ENCODE measurements at regions not wholly inside any gene's neighbourhood (a gene's known extent, or its start where the extent isn't known, plus 50 kb on each side); places are given as distances from the start of the nearest gene placed in this dataset.

DNA sequence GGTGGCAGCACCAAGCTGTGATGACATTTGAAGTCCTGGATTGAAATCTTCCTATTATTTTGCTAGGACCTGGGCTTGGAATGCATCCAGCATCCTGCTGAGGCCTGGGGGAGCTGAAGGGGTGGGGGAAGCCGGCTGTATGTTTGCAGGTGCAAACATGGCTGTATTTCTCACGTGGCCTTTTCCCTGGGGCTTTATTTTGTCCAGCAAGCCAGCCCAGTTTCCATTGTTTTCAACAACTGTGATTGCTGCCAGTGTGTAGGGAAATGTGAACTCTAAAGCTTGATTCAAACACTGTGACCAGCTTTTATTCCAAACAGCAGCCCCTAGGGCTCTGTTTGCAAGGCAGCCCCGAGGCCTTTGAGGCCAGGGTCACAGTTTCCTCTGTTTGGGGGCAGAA lies 683.0 kb downstream of the DHX35 start:
- Histone ChIP-seq H4K20me1 (ENCODE audit: insufficient read depth, low read length, poor library complexity, severe bottlenecking) (no peaks in the 10 kb centered on the region), H2AFZ (ENCODE audit: low read length) (no peak overlapping the region), H3K36me3 (ENCODE audit: insufficient read depth, low read length) (no peaks in the 10 kb centered on the region), H3K9me2 (replicated peaks; ENCODE audit: low read depth, low read length) (no peaks in the 10 kb centered on the region), H3K9ac (ENCODE audit: low read depth, low read length, poor library complexity, severe bottlenecking) (no peak overlapping the region), H3F3A (ENCODE audit: low read depth) (no peaks in the 10 kb centered on the region), H3K79me2 (ENCODE audit: insufficient read depth, low read length) (no peaks in the 10 kb centered on the region), H3K4me2 (ENCODE audit: low read depth, low read length, poor library complexity, severe bottlenecking) (no peak overlapping the region), H3K9me3 (ENCODE audit: insufficient read depth, low read depth, low read length) (no peaks in the 10 kb centered on the region), H3K27me3 (ENCODE audit: insufficient read depth, low read length, poor library complexity, severe bottlenecking) (no peaks in the 10 kb centered on the region), H3K4me1 (ENCODE audit: insufficient read depth, low read length, poor library complexity, severe bottlenecking) (no peaks in the 10 kb centered on the region), H3K4me3 (ENCODE audit: low read length, poor library complexity, severe bottlenecking) (no peak overlapping the region)
- no peak for TF ChIP-seq EZH2phosphoT487 (IDR thresholded peaks at IDR 0.05; ENCODE audit: borderline replicate concordance)
- TF ChIP-seq, protein P1, sequence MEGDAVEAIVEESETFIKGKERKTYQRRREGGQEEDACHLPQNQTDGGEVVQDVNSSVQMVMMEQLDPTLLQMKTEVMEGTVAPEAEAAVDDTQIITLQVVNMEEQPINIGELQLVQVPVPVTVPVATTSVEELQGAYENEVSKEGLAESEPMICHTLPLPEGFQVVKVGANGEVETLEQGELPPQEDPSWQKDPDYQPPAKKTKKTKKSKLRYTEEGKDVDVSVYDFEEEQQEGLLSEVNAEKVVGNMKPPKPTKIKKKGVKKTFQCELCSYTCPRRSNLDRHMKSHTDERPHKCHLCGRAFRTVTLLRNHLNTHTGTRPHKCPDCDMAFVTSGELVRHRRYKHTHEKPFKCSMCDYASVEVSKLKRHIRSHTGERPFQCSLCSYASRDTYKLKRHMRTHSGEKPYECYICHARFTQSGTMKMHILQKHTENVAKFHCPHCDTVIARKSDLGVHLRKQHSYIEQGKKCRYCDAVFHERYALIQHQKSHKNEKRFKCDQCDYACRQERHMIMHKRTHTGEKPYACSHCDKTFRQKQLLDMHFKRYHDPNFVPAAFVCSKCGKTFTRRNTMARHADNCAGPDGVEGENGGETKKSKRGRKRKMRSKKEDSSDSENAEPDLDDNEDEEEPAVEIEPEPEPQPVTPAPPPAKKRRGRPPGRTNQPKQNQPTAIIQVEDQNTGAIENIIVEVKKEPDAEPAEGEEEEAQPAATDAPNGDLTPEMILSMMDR (conservative IDR thresholded peaks at IDR 0.05; ENCODE audit: low read length), result no peak

DNA sequence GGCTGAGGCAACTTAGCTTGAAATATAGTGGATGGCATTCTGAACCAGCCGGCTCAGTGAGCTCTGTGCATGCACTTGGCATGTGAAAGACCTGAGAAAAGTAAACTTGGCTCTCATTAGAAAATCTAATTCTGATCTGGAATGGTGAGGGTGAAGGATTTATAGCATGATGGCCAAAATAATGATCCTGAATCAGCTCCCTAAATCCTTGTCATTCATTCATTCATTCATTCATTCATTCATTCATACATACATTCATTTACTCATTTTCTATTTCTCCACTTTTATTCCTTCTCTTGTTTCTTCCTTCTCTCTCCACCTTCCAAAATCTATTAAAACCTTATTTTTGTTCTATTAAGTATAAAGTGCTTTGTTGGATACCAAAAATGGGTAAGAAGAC lies 681.1 kb downstream of the DHX35 start:
- no peaks in the 10 kb centered on the region for H3K9me3 ChIP-seq (ENCODE audit: insufficient read depth, low read depth, low read length)
- H3K79me2 ChIP-seq (ENCODE audit: insufficient read depth, low read length), result no peaks in the 10 kb centered on the region
- H3K4me2 ChIP-seq (ENCODE audit: low read depth, low read length, poor library complexity, severe bottlenecking), result no peak overlapping the region
- H3K4me1 ChIP-seq (ENCODE audit: insufficient read depth, low read length, poor library complexity, severe bottlenecking), result no peaks in the 10 kb centered on the region
- H3K36me3 ChIP-seq (ENCODE audit: insufficient read depth, low read length), result no peaks in the 10 kb centered on the region
- H3K9me2 ChIP-seq (replicated peaks; ENCODE audit: low read depth, low read length), result no peaks in the 10 kb centered on the region
- H3F3A ChIP-seq (ENCODE audit: low read depth), result no peaks in the 10 kb centered on the region
- H3K9ac ChIP-seq (ENCODE audit: low read depth, low read length, poor library complexity, severe bottlenecking), result no peak overlapping the region
- H3K27me3 ChIP-seq (ENCODE audit: insufficient read depth, low read length, poor library complexity, severe bottlenecking), result no peaks in the 10 kb centered on the region
- H3K4me3 ChIP-seq (ENCODE audit: low read length, poor library complexity, severe bottlenecking), result no peak overlapping the region
- no peak overlapping the region for H2AFZ ChIP-seq (ENCODE audit: low read length)
- TF ChIP-seq, protein P1 (conservative IDR thresholded peaks at IDR 0.05; ENCODE audit: low read length), result no peak
- no peak for TF ChIP-seq EZH2phosphoT487 (IDR thresholded peaks at IDR 0.05; ENCODE audit: borderline replicate concordance)
- no peaks in the 10 kb centered on the region for H4K20me1 ChIP-seq (ENCODE audit: insufficient read depth, low read length, poor library complexity, severe bottlenecking)

DNA sequence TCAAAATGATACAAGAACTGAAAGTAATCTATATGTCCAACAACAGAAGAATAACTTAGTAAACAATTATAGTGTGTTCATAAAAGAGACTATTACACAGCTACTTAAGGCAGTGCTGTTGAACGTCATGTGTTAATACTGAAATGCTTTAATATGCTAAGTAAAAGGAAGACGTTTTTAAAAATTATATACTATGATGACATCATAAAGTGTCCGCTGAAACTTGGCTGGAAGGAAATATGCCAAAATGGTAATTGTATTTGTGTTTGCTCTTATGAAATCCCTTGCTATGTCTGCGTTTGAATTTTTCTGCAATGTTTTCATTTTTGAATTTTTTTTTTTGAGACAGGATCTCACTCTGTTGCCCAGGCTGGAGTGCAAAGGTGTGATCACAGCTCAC lies 679.3 kb downstream of the DHX35 start:
- H3K79me2 ChIP-seq (ENCODE audit: insufficient read depth, low read length), result no peaks in the 10 kb centered on the region
- H3K9ac ChIP-seq (ENCODE audit: low read depth, low read length, poor library complexity, severe bottlenecking), result no peak overlapping the region
- TF ChIP-seq, protein P1 (conservative IDR thresholded peaks at IDR 0.05; ENCODE audit: low read length), result no peak
- no peak for TF ChIP-seq EZH2phosphoT487 (IDR thresholded peaks at IDR 0.05; ENCODE audit: borderline replicate concordance)

More for the DNA sequence above, 679.3 kb downstream of the DHX35 start:
- no peaks in the 10 kb centered on the region for H3K27me3 ChIP-seq (ENCODE audit: insufficient read depth, low read length, poor library complexity, severe bottlenecking)
- H3K36me3 ChIP-seq (ENCODE audit: insufficient read depth, low read length), result no peaks in the 10 kb centered on the region
- H4K20me1 ChIP-seq (ENCODE audit: insufficient read depth, low read length, poor library complexity, severe bottlenecking), result no peaks in the 10 kb centered on the region
- no peaks in the 10 kb centered on the region for H3K9me2 ChIP-seq (replicated peaks; ENCODE audit: low read depth, low read length)
- H3K9me3 ChIP-seq (ENCODE audit: insufficient read depth, low read depth, low read length), result no peaks in the 10 kb centered on the region
- no peak overlapping the region for H2AFZ ChIP-seq (ENCODE audit: low read length)
- no peak overlapping the region for H3K4me3 ChIP-seq (ENCODE audit: low read length, poor library complexity, severe bottlenecking)
- no peaks in the 10 kb centered on the region for H3K4me1 ChIP-seq (ENCODE audit: insufficient read depth, low read length, poor library complexity, severe bottlenecking)
- no peaks in the 10 kb centered on the region for H3F3A ChIP-seq (ENCODE audit: low read depth)
- H3K4me2 ChIP-seq (ENCODE audit: low read depth, low read length, poor library complexity, severe bottlenecking), result no peak overlapping the region
